H1 (cell line): ENCODE measurements at regions not wholly inside any gene's neighbourhood (a gene's known extent, or its start where the extent isn't known, plus 50 kb on each side); places are given as distances from the start of the nearest gene placed in this dataset.

Source experiments
- CTCF ChIA-PET: fragments of 300-600 bp; sonication (Branson Sonifier 250); formaldehyde crosslinking; loops from one replicate; lab custom pipeline; 2021; ENCODE audit not compliant: partially characterized antibody; lab: Charles Lee
- POLR2A ChIA-PET: fragments of 300-600 bp; sonication (Branson Sonifier 250); formaldehyde crosslinking; loops from one replicate; lab custom pipeline; 2021; ENCODE audit warnings: inconsistent platforms; ENCODE audit not compliant: partially characterized antibody; lab: Charles Lee
- DNase-seq, 2 experiments: peaks; one replicate each; pipeline versions ENCODE4 v3.0.0 to v3.0.0-alpha.2; 2010 to 2022; ENCODE audit warnings: low spot score in 2 of 2, low read depth in 1 of 2, mixed read lengths in 1 of 2
- FAIRE-seq: peaks from 2 replicates; lab custom pipeline; 2011; peaks lifted over from hg19 to GRCh38; lab: Jason Lieb, UNC
- H2AFZ ChIP-seq: 2 replicates; pipeline ENCODE4 v1.8.1; 2012; ENCODE audit warnings: low read length, inconsistent platforms
- H2AK5ac ChIP-seq: 2 replicates; pipeline ENCODE4 v1.6.1; 2013; ENCODE audit warnings: low read depth, low read length
- H2BK120ac ChIP-seq: replicated peaks from 2 replicates; pipeline ENCODE3; 2013; ENCODE audit warnings: low read depth, low read length, inconsistent platforms
- H2BK12ac ChIP-seq: 2 replicates; pipeline ENCODE4 v1.6.1; 2013; ENCODE audit warnings: low read depth, low read length
- H2BK15ac ChIP-seq: 2 replicates; pipeline ENCODE4 v1.6.1; 2013; ENCODE audit warnings: low read length
- H2BK20ac ChIP-seq: 2 replicates; pipeline ENCODE4 v1.6.1; 2013; ENCODE audit warnings: low read length
- H2BK5ac ChIP-seq: 2 replicates; pipeline ENCODE4 v1.6.1; 2013; ENCODE audit warnings: low read depth, low read length
- H3K14ac ChIP-seq: 2 replicates; pipeline ENCODE4 v1.6.1; 2013; ENCODE audit warnings: inconsistent platforms; ENCODE audit not compliant: insufficient read length
- H3K18ac ChIP-seq: 2 replicates; pipeline ENCODE4 v1.6.1; 2013; ENCODE audit warnings: low read length; ENCODE audit errors: extremely low read depth
- H3K23ac ChIP-seq: 2 replicates; pipeline ENCODE4 v1.6.1; 2013; ENCODE audit warnings: inconsistent platforms; ENCODE audit not compliant: insufficient read length
- H3K23me2 ChIP-seq: 2 replicates; pipeline ENCODE4 v1.6.1; 2013; ENCODE audit warnings: low read depth, low read length
- H3K27ac ChIP-seq: 2 replicates; pipeline ENCODE4 v1.6.1; 2011; ENCODE audit warnings: low read depth, low read length, inconsistent platforms
- H3K27me3 ChIP-seq, 4 experiments: replicated peaks in 1 of 4; 1 replicate in 1 of 4; 2 replicates in 3 of 4; pipeline versions ENCODE4 v1.6.1 to v1.8.1; 2011 to 2013; ENCODE audit warnings: low read length in 3 of 4, mild to moderate bottlenecking in 3 of 4, inconsistent platforms in 2 of 4, mixed read lengths in 2 of 4, moderate library complexity in 1 of 4; ENCODE audit not compliant: control insufficient read depth in 3 of 4, insufficient read depth in 3 of 4; ENCODE audit errors: extremely low read depth in 1 of 4
- H3K36me3 ChIP-seq, 4 experiments: 2 replicates each; pipeline versions ENCODE4 v1.6.1 to v1.8.1; 2011 to 2013; ENCODE audit warnings: mild to moderate bottlenecking in 4 of 4, low read length in 3 of 4, moderate library complexity in 2 of 4, control low read depth in 1 of 4, inconsistent platforms in 1 of 4; ENCODE audit not compliant: insufficient read depth in 4 of 4, control insufficient read depth in 2 of 4
- H3K4ac ChIP-seq: replicated peaks from 2 replicates; pipeline ENCODE3; 2013; ENCODE audit warnings: low read length, low read depth, mixed read lengths, inconsistent platforms; ENCODE audit not compliant: insufficient read length
- H3K4me1 ChIP-seq, 4 experiments: replicated peaks in 1 of 4; 1 replicate in 1 of 4; 2 replicates in 3 of 4; pipeline versions ENCODE4 v1.6.1 to v1.8.1; 2011 to 2013; ENCODE audit warnings: low read length in 3 of 4, inconsistent platforms in 2 of 4, mixed read lengths in 1 of 4; ENCODE audit not compliant: insufficient read depth in 4 of 4, control insufficient read depth in 3 of 4
- H3K4me2 ChIP-seq, 2 experiments: 2 replicates each; pipeline versions ENCODE4 v1.6.1 to v1.8.1; 2011 to 2013; ENCODE audit warnings: low read depth in 2 of 2, low read length in 2 of 2, control low read depth in 1 of 2, inconsistent platforms in 1 of 2, mild to moderate bottlenecking in 1 of 2; ENCODE audit not compliant: insufficient read depth in 1 of 2
- H3K4me3 ChIP-seq, 4 experiments: fragments of 200-600, 300-600 bp in 1 of 4; sonication (generic), shearing (Covaris generic), sonication (Bioruptor Twin) in 1 of 4; 2 replicates each; pipeline versions ENCODE4 v1.5.1 to v1.8.1; 2011 to 2016; ENCODE audit warnings: low read length in 4 of 4, low read depth in 3 of 4, control low read depth in 2 of 4, inconsistent platforms in 2 of 4, mild to moderate bottlenecking in 2 of 4, mixed read lengths in 1 of 4, moderate library complexity in 1 of 4; ENCODE audit not compliant: insufficient read depth in 2 of 4; ENCODE audit errors: extremely low read depth in 1 of 4
- H3K56ac ChIP-seq: replicated peaks from 2 replicates; pipeline ENCODE3; 2013; ENCODE audit warnings: low read depth, mild to moderate bottlenecking, mixed read lengths, low read length, inconsistent platforms; ENCODE audit not compliant: insufficient read length
- H3K79me1 ChIP-seq: 2 replicates; pipeline ENCODE4 v1.6.1; 2013; ENCODE audit warnings: low read depth, low read length, control low read depth
- H3K79me2 ChIP-seq, 2 experiments: 2 replicates each; pipeline versions ENCODE4 v1.6.1 to v1.8.1; 2012 to 2013; ENCODE audit warnings: low read length in 2 of 2, mild to moderate bottlenecking in 2 of 2, inconsistent platforms in 1 of 2; ENCODE audit not compliant: insufficient read depth in 2 of 2, control insufficient read depth in 1 of 2
- H3K9ac ChIP-seq, 4 experiments: replicated peaks in 1 of 4; 1 replicate in 1 of 4; 2 replicates in 3 of 4; pipeline versions ENCODE4 v1.6.1 to v1.8.1; 2011 to 2013; ENCODE audit warnings: low read depth in 3 of 4, low read length in 3 of 4, control low read depth in 2 of 4, mild to moderate bottlenecking in 2 of 4, moderate library complexity in 2 of 4, inconsistent platforms in 1 of 4; ENCODE audit errors: extremely low read depth in 1 of 4
- H3K9me3 ChIP-seq, 2 experiments: 2 replicates each; pipeline versions ENCODE4 v1.6.1 to v1.8.1; 2012 to 2013; ENCODE audit warnings: mild to moderate bottlenecking in 2 of 2, moderate library complexity in 2 of 2, control low read depth in 1 of 2, inconsistent platforms in 1 of 2, low read depth in 1 of 2, low read length in 1 of 2, mixed read lengths in 1 of 2; ENCODE audit not compliant: insufficient read depth in 2 of 2
- H4K20me1 ChIP-seq, 2 experiments: replicated peaks in 1 of 2; 2 replicates each; pipeline versions ENCODE3 to v1.8.1; 2011 to 2013; ENCODE audit warnings: inconsistent platforms in 2 of 2, low read length in 2 of 2, mild to moderate bottlenecking in 1 of 2; ENCODE audit not compliant: insufficient read depth in 2 of 2, control insufficient read depth in 1 of 2
- H4K5ac ChIP-seq: 2 replicates; pipeline ENCODE4 v1.6.1; 2013; ENCODE audit warnings: low read length, low read depth, mixed read lengths, inconsistent platforms; ENCODE audit not compliant: insufficient read length
- H4K8ac ChIP-seq: 2 replicates; pipeline ENCODE4 v1.8.0; 2013; ENCODE audit warnings: mild to moderate bottlenecking, moderate library complexity, low read length, inconsistent platforms; ENCODE audit not compliant: insufficient read depth; ENCODE audit errors: extremely low read depth
- H4K91ac ChIP-seq: replicated peaks from 2 replicates; pipeline ENCODE3; 2013; ENCODE audit warnings: low read length, mixed read lengths, inconsistent platforms; ENCODE audit not compliant: insufficient read length
- PHF8 ChIP-seq: fragments of 200-600 bp; sonication (generic); conservative IDR thresholded peaks from 2 replicates; pipeline ENCODE4 v1.7.1; 2012; ENCODE audit warnings: low read depth, mild to moderate bottlenecking, inconsistent platforms, low read length, moderate library complexity
- WGBS, 2 experiments: shearing (Covaris generic) in 1 of 2; methylation state at CpG; one replicate each; pipeline versions ENCODE4 v1.1.6 to v1.1.7; 2013 to 2015; ENCODE audit warnings: low lambda C conversion rate in 2 of 2, mixed read lengths in 2 of 2, inconsistent platforms in 1 of 2, low coverage in 1 of 2, missing lambda C conversion rate in 1 of 2; ENCODE audit not compliant: insufficient replicate concordance in 2 of 2, insufficient coverage in 1 of 2, insufficient read length in 1 of 2; ENCODE audit errors: extremely low coverage in 1 of 2, missing lambda C conversion rate in 1 of 2; 5-methylcytosine and 5-hydroxymethylcytosine counted together

DNA sequence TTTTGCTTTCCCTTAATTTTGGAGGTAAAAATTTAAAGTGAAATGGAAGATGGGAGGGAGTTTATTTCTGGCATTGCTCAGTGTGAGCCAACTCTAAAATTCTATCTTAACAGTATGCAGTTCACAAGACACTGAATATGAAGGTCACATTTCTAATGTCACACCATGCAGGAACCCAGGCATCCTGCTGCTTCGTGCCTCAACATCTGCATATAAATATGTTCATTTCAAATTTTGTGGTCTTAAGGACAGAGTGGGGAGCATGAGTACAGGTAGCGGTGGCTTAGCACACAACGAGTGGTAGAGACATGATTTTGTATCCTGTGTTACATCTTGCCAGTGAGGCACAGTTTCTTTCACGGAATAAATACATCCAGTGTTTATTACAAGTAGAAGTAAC, 102.4 kb downstream of the ARL4C start:
- H2AK5ac ChIP-seq, result no peak overlapping the region
- H3K56ac ChIP-seq, result no peak overlapping the region
- H3K4me2 ChIP-seq, result no peak overlapping the region
- H3K27ac ChIP-seq, result no peak overlapping the region
- H3K79me2 ChIP-seq, result no peaks in the 10 kb centered on the region
- no peak overlapping the region for H2BK12ac ChIP-seq
- H4K8ac ChIP-seq, result no peak overlapping the region
- H3K4me3 ChIP-seq, result no peak overlapping the region
- H3K9ac ChIP-seq, result no peak overlapping the region
- H2AFZ ChIP-seq, result no peak overlapping the region
- H3K79me1 ChIP-seq, result no peaks in the 10 kb centered on the region
- no peak overlapping the region for H3K23ac ChIP-seq
- H4K5ac ChIP-seq, result no peak overlapping the region
- H3K4ac ChIP-seq, result no peak overlapping the region
- H4K20me1 ChIP-seq, result no peaks in the 10 kb centered on the region
- no peaks in the 10 kb centered on the region for H3K23me2 ChIP-seq
- no peak overlapping the region for H3K18ac ChIP-seq
- H2BK15ac ChIP-seq, result no peak overlapping the region
- H4K91ac ChIP-seq, result no peak overlapping the region
- H3K27me3 ChIP-seq, result peaks cover 0 to 5% (median 0%) of the 10 kb centered on the region in 4 experiments; a peak in 1 of 7 replicates
- POLR2A ChIA-PET, result no interaction called here
- no peak for FAIRE-seq
- no peak overlapping the region for H2BK120ac ChIP-seq
- no peak overlapping the region for H2BK20ac ChIP-seq
- no peaks in the 10 kb centered on the region for H3K4me1 ChIP-seq
- H3K36me3 ChIP-seq, result no peaks in the 10 kb centered on the region
- WGBS, 2 experiments, result 88% methylated on average over 4 of the region's 4 CpGs; no CpG with 5 or more reads in 1 of the 2 experiments
- H3K9me3 ChIP-seq, result no peaks in the 10 kb centered on the region
- no peak for TF ChIP-seq PHF8
- CTCF ChIA-PET, result no interaction called here
- no peak overlapping the region for H2BK5ac ChIP-seq
- DNase-seq, result no peak
- H3K14ac ChIP-seq, result no peak overlapping the region
